A549 (cell line): ENCODE measurements at regions not wholly inside any gene's neighbourhood (a gene's known extent, or its start where the extent isn't known, plus 50 kb on each side); places are given as distances from the start of the nearest gene placed in this dataset.

Experiments used
- ATAC-seq, 2 experiments: fragments of 200-7000 bp in 1 of 2; fragments of >200 bp in 1 of 2; cut with Nextera tagmentation in 1 of 2; cut with Tn5 transposase in 1 of 2; 3 replicates each; pipeline versions ENCODE4 v1.8.0 to v1.9.1; 2018 to 2020; ENCODE audit warnings: mild to moderate bottlenecking in 1 of 2, moderate library complexity in 1 of 2
- CTCF ChIA-PET: fragments of 300-600 bp; sonication (Branson Sonifier 250); formaldehyde crosslinking; extraction: SDS; loops from one replicate; lab custom pipeline; 2021; ENCODE audit warnings: antibody characterized with exemption, inconsistent platforms; lab: Yijun Ruan, JAX
- POLR2A ChIA-PET: fragments of 350-600 bp; formaldehyde crosslinking; extraction: SDS; loops from one replicate; lab custom pipeline; 2021; ENCODE audit warnings: antibody characterized with exemption, inconsistent platforms; lab: Yijun Ruan, JAX
- DNase-seq, 2 experiments: peaks; one replicate each; pipeline versions ENCODE4 v3.0.0 to v3.0.0-alpha.2; 2011 to 2016; ENCODE audit warnings: low read depth in 1 of 2, low spot score in 1 of 2
- FAIRE-seq: peaks from 2 replicates; lab custom pipeline; 2011; peaks lifted over from hg19 to GRCh38; lab: Jason Lieb, UNC
- H3K27ac ChIP-seq, 2 experiments: fragments of >200 bp; sonication (Bioruptor Twin); formaldehyde crosslinking; 3 replicates each; pipeline ENCODE4 v1.5.1; 2016 to 2017
- H3K4me1 ChIP-seq: fragments of >200 bp; sonication (Bioruptor Twin); formaldehyde crosslinking; 3 replicates; pipeline ENCODE4 v1.6.1; 2016
- H3K4me2 ChIP-seq: fragments of >200 bp; sonication (Bioruptor Twin); formaldehyde crosslinking; 3 replicates; pipeline ENCODE4 v1.6.1; 2016
- H3K4me3 ChIP-seq: fragments of >200 bp; sonication (Bioruptor Twin); formaldehyde crosslinking; 3 replicates; pipeline ENCODE4 v1.5.1; 2016
- H3K9me3 ChIP-seq: fragments of >200 bp; sonication (Bioruptor Twin); formaldehyde crosslinking; 3 replicates; pipeline ENCODE4 v1.6.1; 2016
- BCL3 ChIP-seq: fragments of >200 bp; sonication (Bioruptor Twin); formaldehyde crosslinking; IDR thresholded peaks from 3 replicates; pipeline ENCODE4 v1.6.1; 2016
- BHLHE40 ChIP-seq: IDR thresholded peaks from 2 replicates; pipeline ENCODE4 v1.6.1; 2012; ENCODE audit warnings: low read depth, low read length, inconsistent platforms
- CBX8 ChIP-seq: fragments of 200-600 bp; sonication (generic); IDR thresholded peaks from 2 replicates; pipeline ENCODE4 v1.6.1; 2016
- CTCF ChIP-seq: fragments of >200 bp; sonication (Bioruptor Twin); formaldehyde crosslinking; IDR thresholded peaks from 3 replicates; pipeline ENCODE4 v1.5.1; 2016
- EHF ChIP-seq: fragments of 250-450 bp; sonication (Bioruptor Pico); IDR thresholded peaks from 2 replicates; pipeline ENCODE4 v1.5.0; 2020; ENCODE audit warnings: mild to moderate bottlenecking
- ESRRA ChIP-seq: fragments of 150-350 bp; IDR thresholded peaks from 2 replicates; pipeline ENCODE4 v1.6.1; 2014; ENCODE audit warnings: mild to moderate bottlenecking, low read length, borderline replicate concordance
- FOXS1 ChIP-seq: fragments of 250-450 bp; sonication (Bioruptor Pico); IDR thresholded peaks from 2 replicates; pipeline ENCODE4 v1.5.0; 2020; ENCODE audit warnings: mild to moderate bottlenecking, moderate library complexity
- HES2 ChIP-seq: fragments of >200 bp; sonication (Bioruptor Twin); formaldehyde crosslinking; IDR thresholded peaks from 2 replicates; pipeline ENCODE4 v1.6.1; 2016
- HEYL ChIP-seq: fragments of 250-450 bp; sonication (Bioruptor Pico); IDR thresholded peaks from 2 replicates; pipeline ENCODE4 v1.8.0; 2021; ENCODE audit warnings: mild to moderate bottlenecking, moderate library complexity
- JUN ChIP-seq, 2 experiments: fragments of >200 bp; sonication (Bioruptor Twin); formaldehyde crosslinking; IDR thresholded peaks; 2 replicates in 1 of 2; 3 replicates in 1 of 2; pipeline ENCODE4 v1.6.1; 2016 to 2017
- JUNB ChIP-seq: fragments of >200 bp; sonication (Bioruptor Twin); formaldehyde crosslinking; IDR thresholded peaks from 2 replicates; pipeline ENCODE4 v1.6.1; 2016
- KDM1A ChIP-seq: fragments of 200-600 bp; sonication (generic); IDR thresholded peaks from 2 replicates; pipeline ENCODE4 v1.6.1; 2016; ENCODE audit warnings: low read depth, mild to moderate bottlenecking
- MAFK ChIP-seq: fragments of 450-650 bp; IDR thresholded peaks from 2 replicates; pipeline ENCODE4 v1.6.1; 2014; ENCODE audit not compliant: partially characterized antibody
- MAX ChIP-seq: IDR thresholded peaks from 2 replicates; pipeline ENCODE4 v1.6.1; 2012
- MYC ChIP-seq: IDR thresholded peaks from 2 replicates; pipeline ENCODE4 v1.6.1; 2012; ENCODE audit warnings: mild to moderate bottlenecking, inconsistent platforms, low read length, improper control_type of control experiment, borderline replicate concordance
- NFE2L2 ChIP-seq: fragments of 150-350 bp; conservative IDR thresholded peaks from 2 replicates; pipeline ENCODE4 v1.6.1; 2014; ENCODE audit warnings: low read length
- NPAS2 ChIP-seq: fragments of 250-450 bp; sonication (Bioruptor Pico); IDR thresholded peaks from 2 replicates; pipeline ENCODE4 v1.8.0; 2022; ENCODE audit warnings: mild to moderate bottlenecking, moderate library complexity, borderline replicate concordance
- PBX3 ChIP-seq: IDR thresholded peaks from 2 replicates; pipeline ENCODE4 v1.6.1; 2012
- RAD21 ChIP-seq, 2 experiments: fragments of >200 bp in 1 of 2; sonication (Bioruptor Twin) in 1 of 2; formaldehyde crosslinking in 1 of 2; IDR thresholded peaks in 1 of 2; conservative IDR thresholded peaks in 1 of 2; 2 replicates in 1 of 2; 3 replicates in 1 of 2; pipeline ENCODE4 v1.6.1; 2012 to 2018; ENCODE audit warnings: inconsistent platforms in 1 of 2
- REST ChIP-seq: fragments of 200-600 bp; sonication (generic); IDR thresholded peaks from 2 replicates; pipeline ENCODE4 v1.6.1; 2016; ENCODE audit warnings: antibody characterized with exemption, mild to moderate bottlenecking, moderate library complexity
- RNF2 ChIP-seq: fragments of 200-600 bp; sonication (generic); IDR thresholded peaks from 2 replicates; pipeline ENCODE4 v1.6.1; 2016; ENCODE audit warnings: low read depth, mild to moderate bottlenecking, antibody characterized with exemption, moderate library complexity, borderline replicate concordance
- SMC3 ChIP-seq: fragments of >200 bp; sonication (Bioruptor Twin); formaldehyde crosslinking; IDR thresholded peaks from 3 replicates; pipeline ENCODE4 v1.6.1; 2018; ENCODE audit warnings: inconsistent platforms
- ZNF302 ChIP-seq: fragments of 250-450 bp; sonication (Bioruptor Pico); IDR thresholded peaks from 2 replicates; pipeline ENCODE4 v1.9.0; 2021; ENCODE audit warnings: inconsistent platforms, mild to moderate bottlenecking, moderate library complexity
- ZSCAN20 ChIP-seq: fragments of 250-450 bp; sonication (Bioruptor Pico); IDR thresholded peaks from 2 replicates; pipeline ENCODE4 v1.8.0; 2022; ENCODE audit warnings: mild to moderate bottlenecking, moderate library complexity
- WGBS: methylation state at CpG from one replicate; pipeline ENCODE4 v1.1.6; 2017; ENCODE audit errors: missing lambda C conversion rate; 5-methylcytosine and 5-hydroxymethylcytosine counted together

- peaks cover 2% of the 10 kb centered on the region; the same call in 1 of the 3 replicates for H3K9me3 ChIP-seq
- no peak for ATAC-seq
- CTCF ChIA-PET = no interaction called here
- no peak for DNase-seq
- 88% methylated on average over 6 of the region's 6 CpGs for WGBS
- H3K4me2 ChIP-seq = no peak overlapping the region
- no peak for FAIRE-seq
- H3K27ac ChIP-seq = no peak overlapping the region
- POLR2A ChIA-PET = no interaction called here
- no peak overlapping the region for H3K4me3 ChIP-seq
- TF ChIP-seq MYC (no peak), BCL3 (no peak), NPAS2 (CRISPR knock-in tag) (no peak), ZSCAN20 (no peak), JUNB (no peak), RNF2 (no peak), MAX (no peak), ZNF302 (CRISPR knock-in tag) (no peak)
- H3K4me1 ChIP-seq = 0 out of 3 replicates have a peak, but pooled peaks cover 8% of the 10 kb centered on the region
These were observed 91.3 kb upstream of the FAM171A1 start for GRCh38 chr10:15462253-15462897.

GRCh38 chr10:15461353-15462108 is 90.4 kb upstream of the FAM171A1 start:
- Histone ChIP-seq H3K27ac (peak overlapping the region in 1 of 2 experiments; percentile 52; a peak in 1 of 6 replicates), H3K4me1 (0 out of 3 replicates have a peak, but pooled peaks cover 8% of the 10 kb centered on the region), H3K4me3 (no peak overlapping the region), H3K4me2 (0 out of 3 replicates have a peak overlapping the region, but pooled peaks have one; percentile 0), H3K9me3 (peaks cover 5% of the 10 kb centered on the region; the same call in 1 of the 3 replicates)
- POLR2A ChIA-PET = no interaction called here
- ATAC-seq (peak; percentile 66 to 87; a peak in 5 of 6 replicates), DNase-seq (peak; percentile 14 to 73), FAIRE-seq (no peak)
- TF ChIP-seq PBX3 = no peak
- TF ChIP-seq ESRRA = no peak
- TF ChIP-seq CBX8 = no peak
- TF ChIP-seq RNF2 = no peak
- TF ChIP-seq CTCF = peak; percentile 23; the same call in 2 of the 3 replicates
- TF ChIP-seq KDM1A = no peak
- TF ChIP-seq NPAS2 (CRISPR knock-in tag) = no peak
- no peak for TF ChIP-seq BHLHE40
- TF ChIP-seq NFE2L2 = 0 out of 2 replicates have a peak, but pooled peaks have one; percentile 24
- TF ChIP-seq JUNB = no peak
- no peak for TF ChIP-seq FOXS1
- TF ChIP-seq EHF (CRISPR knock-in tag) = no peak
- TF ChIP-seq RAD21 (conservative IDR thresholded peaks at IDR 0.05 in 1 of 2, IDR thresholded peaks at IDR 0.05 in 1 of 2) = peak; percentile 24 to 55; a peak in 3 of 5 replicates
- TF ChIP-seq SMC3 = no peak
- peak; percentile 49 for TF ChIP-seq MAFK
- TF ChIP-seq HES2 = no peak
- TF ChIP-seq HEYL = no peak
- TF ChIP-seq REST = no peak
- no peak for TF ChIP-seq JUN (IDR thresholded peaks at IDR 0.05)
- CTCF ChIA-PET = no interaction called here
- 35% methylated on average over 9 of the region's 9 CpGs for WGBS
